NCI-H2029 treated with DMSO at 0.1 percent for 48 hours (cell line): ENCODE measurements at regions not wholly inside any gene's neighbourhood (a gene's known extent, or its start where the extent isn't known, plus 50 kb on each side); places are given as distances from the start of the nearest gene placed in this dataset.
"Not testable (repeated sequence)": the region's sequence is repeated elsewhere in the genome, so short reads cannot be mapped to it uniquely, and the experiment has no call there.

Experiments
- DNase-seq: peaks from one replicate; lab custom pipeline; 2025; lab: John Stamatoyannopoulos, UW

- no peak for DNase-seq
These were observed 112.0 kb upstream of the OR5AK2 start for GRCh38 chr11:56876621-56877275.

- DNase-seq = no peak
These were observed 106.7 kb upstream of the OR9G4 start for GRCh38 chr11:56855217-56855616.

GRCh38 chr11:56852131-56852530 is 103.6 kb upstream of the OR9G4 start:
- DNase-seq = no peak

GRCh38 chr11:56849852-56850251 is 101.4 kb upstream of the OR9G4 start:
- no peak for DNase-seq

GRCh38 chr11:56849250-56849649 is 100.8 kb upstream of the OR9G4 start:
- DNase-seq = no peak

GRCh38 chr11:56848141-56848809 is 99.8 kb upstream of the OR9G4 start:
- DNase-seq = no peak

- no peak for DNase-seq
These were observed 98.4 kb upstream of the OR9G4 start for GRCh38 chr11:56846631-56847576.

- DNase-seq = no peak
These were observed 96.7 kb upstream of the OR9G4 start for GRCh38 chr11:56845121-56845732.

- DNase-seq = no peak
These were observed 95.3 kb upstream of the OR9G4 start for GRCh38 chr11:56843816-56844215.

GRCh38 chr11:56842814-56843794 is 94.6 kb upstream of the OR9G4 start:
- DNase-seq = no peak

GRCh38 chr11:56841210-56841810 is 92.8 kb upstream of the OR9G4 start:
- DNase-seq = peak; percentile 15

GRCh38 chr11:56827357-56827756 is 78.9 kb upstream of the OR9G4 start:
- DNase-seq = not testable (repeated sequence)

- no peak for DNase-seq
These were observed 71.4 kb upstream of the OR9G4 start for GRCh38 chr11:56819916-56820315.

GRCh38 chr11:56817661-56818060 is 69.2 kb upstream of the OR9G4 start:
- DNase-seq = no peak

- DNase-seq = no peak
These were observed 67.8 kb upstream of the OR9G4 start for GRCh38 chr11:56816259-56816658.

GRCh38 chr11:56808326-56808725 is 59.8 kb upstream of the OR9G4 start:
- DNase-seq = no peak

GRCh38 chr11:56799691-56800210 is 51.3 kb upstream of the OR9G4 start:
- DNase-seq = no peak
